ENCODE measurements at regions not wholly inside any gene's neighbourhood (a gene's known extent, or its start where the extent isn't known, plus 50 kb on each side); places are given as distances from the start of the nearest gene placed in this dataset.

DNA sequence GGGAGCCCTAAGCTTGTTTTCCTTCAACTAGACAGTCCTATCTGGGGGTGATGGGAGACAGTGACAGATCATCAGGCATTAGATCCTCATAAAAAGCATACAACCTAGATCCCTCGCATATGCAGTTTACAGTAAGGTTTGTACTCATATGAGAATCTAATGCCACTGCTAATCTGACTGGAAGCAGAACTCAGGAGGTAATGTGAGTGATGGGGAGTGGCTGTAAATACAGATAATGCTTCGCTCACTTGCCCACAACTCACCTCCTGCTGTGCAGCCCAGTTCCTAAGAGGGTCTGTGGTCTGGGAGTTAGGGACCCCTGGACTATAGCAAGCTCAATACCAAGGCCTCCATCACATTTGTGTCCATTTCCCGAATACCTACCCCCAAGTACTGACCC is 260.5 kb downstream of the CDK5RAP2 start:
- TF ChIP-seq, protein P1, sequence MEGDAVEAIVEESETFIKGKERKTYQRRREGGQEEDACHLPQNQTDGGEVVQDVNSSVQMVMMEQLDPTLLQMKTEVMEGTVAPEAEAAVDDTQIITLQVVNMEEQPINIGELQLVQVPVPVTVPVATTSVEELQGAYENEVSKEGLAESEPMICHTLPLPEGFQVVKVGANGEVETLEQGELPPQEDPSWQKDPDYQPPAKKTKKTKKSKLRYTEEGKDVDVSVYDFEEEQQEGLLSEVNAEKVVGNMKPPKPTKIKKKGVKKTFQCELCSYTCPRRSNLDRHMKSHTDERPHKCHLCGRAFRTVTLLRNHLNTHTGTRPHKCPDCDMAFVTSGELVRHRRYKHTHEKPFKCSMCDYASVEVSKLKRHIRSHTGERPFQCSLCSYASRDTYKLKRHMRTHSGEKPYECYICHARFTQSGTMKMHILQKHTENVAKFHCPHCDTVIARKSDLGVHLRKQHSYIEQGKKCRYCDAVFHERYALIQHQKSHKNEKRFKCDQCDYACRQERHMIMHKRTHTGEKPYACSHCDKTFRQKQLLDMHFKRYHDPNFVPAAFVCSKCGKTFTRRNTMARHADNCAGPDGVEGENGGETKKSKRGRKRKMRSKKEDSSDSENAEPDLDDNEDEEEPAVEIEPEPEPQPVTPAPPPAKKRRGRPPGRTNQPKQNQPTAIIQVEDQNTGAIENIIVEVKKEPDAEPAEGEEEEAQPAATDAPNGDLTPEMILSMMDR (IDR thresholded peaks at IDR 0.05; ENCODE audit: low read depth, low read length, missing control alignments): no peak
- in situ Hi-C loops (cut with HindIII; ENCODE audit: low pct_ligation_motif_present, low sequenced_read_pairs): no loop called here

DNA sequence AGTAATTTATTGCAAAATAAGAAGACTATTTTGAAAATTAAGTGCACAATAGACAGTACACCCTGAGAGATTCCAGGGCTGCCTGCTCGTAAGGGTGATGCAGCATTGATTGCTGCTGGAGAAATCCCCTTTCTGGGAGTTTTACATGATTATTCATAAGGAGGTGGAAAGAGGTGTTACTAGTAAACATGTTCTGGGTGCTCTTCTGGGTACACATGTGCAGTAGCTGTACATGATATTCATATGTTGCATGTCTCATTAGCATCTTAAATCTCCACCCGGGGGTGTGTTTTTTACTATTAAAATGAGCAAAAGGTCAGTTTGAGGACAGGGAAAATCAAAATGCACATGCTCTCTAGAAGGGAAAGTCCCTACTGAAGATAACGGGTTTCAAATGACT is 264.8 kb downstream of the CDK5RAP2 start:
- in situ Hi-C loops (cut with HindIII; ENCODE audit: low pct_ligation_motif_present, low sequenced_read_pairs): no loop called here

More for the DNA sequence above, 260.5 kb downstream of the CDK5RAP2 start:
- Histone ChIP-seq H3K27me3 (replicated peaks) (no peaks in the 10 kb centered on the region), H3K36me3 (replicated peaks) (no peaks in the 10 kb centered on the region), H3K27ac (no peak overlapping the region), H3K4me3 (ENCODE audit: low read depth, low read length) (no peak overlapping the region)
- no peak for DNase-seq

DNA sequence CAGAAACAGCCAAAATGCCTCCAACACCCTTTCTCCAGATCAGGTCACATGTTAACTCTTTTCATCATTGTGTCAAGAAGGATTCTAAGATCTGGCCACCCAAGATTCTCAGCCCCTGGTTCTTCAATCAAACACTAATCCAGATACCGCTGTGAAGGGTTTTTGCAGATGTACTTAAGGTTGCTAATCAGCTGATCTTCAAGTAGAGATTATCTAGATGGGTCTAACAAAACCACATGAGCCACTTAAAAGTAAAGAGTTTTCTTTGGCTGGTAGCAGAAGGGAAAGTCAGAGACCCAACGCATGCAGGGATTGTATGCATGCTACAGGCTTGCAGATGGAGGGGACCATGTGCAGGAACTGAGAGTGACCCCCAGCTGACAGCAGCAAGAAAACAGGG is 267.9 kb downstream of the CDK5RAP2 start:
- DNase-seq: no peak
- Histone ChIP-seq H3K27ac (no peak overlapping the region), H3K4me3 (ENCODE audit: low read depth, low read length) (no peak overlapping the region), H3K36me3 (replicated peaks) (no peaks in the 10 kb centered on the region), H3K27me3 (replicated peaks) (no peaks in the 10 kb centered on the region)
- TF ChIP-seq, protein P1 (IDR thresholded peaks at IDR 0.05; ENCODE audit: low read depth, low read length, missing control alignments): no peak
- in situ Hi-C loops (cut with HindIII; ENCODE audit: low pct_ligation_motif_present, low sequenced_read_pairs): no loop called here

More for the DNA sequence above, 264.8 kb downstream of the CDK5RAP2 start:
- Histone ChIP-seq H3K36me3 (replicated peaks) (no peaks in the 10 kb centered on the region), H3K27me3 (replicated peaks) (no peaks in the 10 kb centered on the region), H3K4me3 (ENCODE audit: low read depth, low read length) (no peak overlapping the region), H3K27ac (no peak overlapping the region)
- TF ChIP-seq, protein P1 (IDR thresholded peaks at IDR 0.05; ENCODE audit: low read depth, low read length, missing control alignments): no peak
- DNase-seq: no peak

DNA sequence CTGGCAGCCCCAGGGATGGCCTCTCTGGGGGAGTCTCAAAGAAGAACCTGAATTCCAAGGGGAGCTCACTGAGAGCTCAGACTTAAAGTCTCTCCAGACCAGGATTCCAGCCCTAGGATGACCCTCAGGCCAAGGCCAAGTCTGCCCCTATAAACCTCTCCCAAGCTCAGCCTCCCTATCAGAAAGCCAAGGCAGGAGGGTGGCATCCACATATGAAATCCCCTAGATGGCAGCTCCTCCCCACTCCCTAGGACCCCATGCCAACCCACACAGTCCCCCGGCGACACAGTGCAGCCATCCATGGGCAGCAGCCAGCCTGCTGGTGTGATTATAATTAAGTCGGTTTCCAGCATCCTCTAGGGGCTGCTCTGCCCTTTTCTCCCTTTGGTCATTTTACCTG is 269.9 kb downstream of the CDK5RAP2 start:
- H3K36me3 ChIP-seq (replicated peaks): no peaks in the 10 kb centered on the region
- in situ Hi-C loops (cut with HindIII; ENCODE audit: low pct_ligation_motif_present, low sequenced_read_pairs): no loop called here
- no peaks in the 10 kb centered on the region for H3K27me3 ChIP-seq (replicated peaks)
- TF ChIP-seq, protein P1 (IDR thresholded peaks at IDR 0.05; ENCODE audit: low read depth, low read length, missing control alignments): no peak
- no peak overlapping the region for H3K27ac ChIP-seq
- H3K4me3 ChIP-seq (ENCODE audit: low read depth, low read length): no peak overlapping the region
- no peak for DNase-seq

DNA sequence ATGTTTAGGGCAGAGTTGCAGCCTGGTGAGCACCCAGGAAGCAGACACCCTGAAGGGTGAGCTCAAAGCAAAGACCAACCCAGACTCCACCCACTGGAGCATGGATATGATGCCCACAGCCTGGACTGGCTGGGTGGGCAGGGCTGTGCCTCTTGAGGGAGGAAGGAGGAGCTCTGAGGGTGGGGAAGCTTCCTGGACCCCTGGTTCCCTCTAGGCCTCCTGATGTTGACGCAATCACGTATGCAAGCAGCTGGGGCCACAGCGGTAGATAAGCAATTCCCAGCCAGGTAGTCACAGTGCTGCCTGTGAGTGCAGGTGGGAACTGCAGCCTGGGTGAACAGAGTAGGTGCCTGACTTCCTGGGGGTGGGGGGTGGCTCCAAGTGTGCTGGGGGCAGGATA is 271.5 kb downstream of the CDK5RAP2 start:
- H3K36me3 ChIP-seq (replicated peaks): no peaks in the 10 kb centered on the region
- H3K27ac ChIP-seq: no peak overlapping the region
- H3K4me3 ChIP-seq (ENCODE audit: low read depth, low read length): no peak overlapping the region
- no peaks in the 10 kb centered on the region for H3K27me3 ChIP-seq (replicated peaks)
- in situ Hi-C loops (cut with HindIII; ENCODE audit: low pct_ligation_motif_present, low sequenced_read_pairs): no loop called here
- DNase-seq: no peak
- TF ChIP-seq, protein P1 (IDR thresholded peaks at IDR 0.05; ENCODE audit: low read depth, low read length, missing control alignments): no peak

DNA sequence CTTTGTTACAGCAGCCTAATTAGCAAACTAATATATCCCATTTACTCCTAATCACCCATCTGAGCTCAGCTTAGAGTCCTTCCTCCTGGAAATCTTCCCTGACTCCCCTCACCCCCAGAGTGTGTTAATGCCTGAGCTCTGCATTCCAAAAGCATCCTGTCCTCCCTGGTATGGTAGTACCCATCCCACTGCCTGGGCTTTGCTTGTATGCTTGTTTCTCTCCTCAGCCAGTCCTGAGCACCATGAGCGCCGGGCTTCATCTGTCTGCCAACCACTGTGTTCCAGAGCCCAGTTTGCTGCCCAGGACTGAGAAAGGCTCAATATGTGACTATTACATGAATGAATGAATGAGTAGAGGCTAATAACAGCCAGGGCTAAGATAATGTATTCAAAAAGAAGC is 272.4 kb downstream of the CDK5RAP2 start:
- Histone ChIP-seq H3K27me3 (replicated peaks) (no peaks in the 10 kb centered on the region), H3K36me3 (replicated peaks) (no peaks in the 10 kb centered on the region), H3K27ac (no peak overlapping the region), H3K4me3 (ENCODE audit: low read depth, low read length) (no peak overlapping the region)
- no peak for DNase-seq
- in situ Hi-C loops (cut with HindIII; ENCODE audit: low pct_ligation_motif_present, low sequenced_read_pairs): no loop called here
- TF ChIP-seq, protein P1 (IDR thresholded peaks at IDR 0.05; ENCODE audit: low read depth, low read length, missing control alignments): no peak

All from brain microvascular endothelial cell (primary cell).